Right kidney (tissue), 1 donor: ENCODE measurements at regions not wholly inside any gene's neighbourhood (a gene's known extent, or its start where the extent isn't known, plus 50 kb on each side); places are given as distances from the start of the nearest gene placed in this dataset.

Experiments
- DNase-seq: peaks from one replicate; pipeline ENCODE4 v3.0.0-alpha.2; 2016

GRCh38 chr17:73933164-73933766, 270.2 kb upstream of the RPL38 start:
- DNase-seq = no peak

DNA sequence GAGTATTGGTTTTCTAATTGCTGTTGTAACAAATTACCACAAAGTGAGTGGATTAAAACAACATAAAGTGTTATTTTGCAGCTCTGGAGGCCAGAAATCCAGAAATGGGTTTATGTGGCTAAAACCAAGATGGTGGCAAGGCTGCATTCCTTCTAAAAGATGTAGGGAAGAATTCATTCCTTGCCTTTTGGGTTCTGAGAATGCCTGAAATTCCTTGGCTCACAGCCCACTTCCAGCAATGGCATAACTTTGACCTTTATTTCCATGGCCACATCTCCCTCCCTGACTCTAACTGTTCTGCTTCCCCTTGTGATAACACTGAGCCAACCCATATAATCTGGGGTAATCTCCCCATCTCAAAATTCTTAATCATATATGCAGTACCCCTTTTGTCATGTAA, 269.6 kb upstream of the RPL38 start:
- DNase-seq = no peak

GRCh38 chr17:73934696-73935095, 268.8 kb upstream of the RPL38 start:
- DNase-seq = no peak

DNA sequence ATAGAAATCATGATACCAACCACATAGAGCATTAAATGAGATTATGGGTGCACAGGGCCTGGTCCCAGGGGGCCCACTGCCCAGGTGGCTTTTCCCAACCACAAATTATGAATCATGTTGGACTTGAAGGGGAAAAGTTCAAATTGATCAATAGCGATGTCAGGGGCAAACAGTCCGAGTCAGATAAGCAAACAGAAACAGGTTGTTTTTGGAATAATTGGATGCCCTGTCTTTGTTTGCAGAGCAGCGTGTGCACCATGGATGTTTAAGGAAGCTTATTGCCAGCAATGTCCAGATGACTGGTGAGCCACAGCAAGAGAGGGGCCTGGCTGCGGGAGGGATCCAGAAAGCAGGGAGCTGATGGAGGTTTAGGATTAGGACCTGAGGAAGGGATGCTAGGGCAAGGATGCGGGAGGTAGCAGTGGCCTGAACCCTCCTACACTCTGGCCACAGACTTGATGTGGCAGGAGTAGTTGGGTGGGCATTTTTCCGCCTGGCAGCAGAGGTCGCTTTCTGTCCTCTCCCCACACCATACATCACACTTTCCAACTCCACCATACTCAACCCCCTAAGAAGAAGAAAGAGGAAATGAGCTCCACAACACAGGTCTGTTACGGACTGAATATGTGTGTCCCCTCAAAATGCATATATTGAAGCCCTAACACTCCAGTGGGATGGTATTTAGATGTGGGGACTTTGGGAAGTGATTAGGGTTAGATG, 266.4 kb upstream of the RPL38 start:
- DNase-seq = no peak

DNA sequence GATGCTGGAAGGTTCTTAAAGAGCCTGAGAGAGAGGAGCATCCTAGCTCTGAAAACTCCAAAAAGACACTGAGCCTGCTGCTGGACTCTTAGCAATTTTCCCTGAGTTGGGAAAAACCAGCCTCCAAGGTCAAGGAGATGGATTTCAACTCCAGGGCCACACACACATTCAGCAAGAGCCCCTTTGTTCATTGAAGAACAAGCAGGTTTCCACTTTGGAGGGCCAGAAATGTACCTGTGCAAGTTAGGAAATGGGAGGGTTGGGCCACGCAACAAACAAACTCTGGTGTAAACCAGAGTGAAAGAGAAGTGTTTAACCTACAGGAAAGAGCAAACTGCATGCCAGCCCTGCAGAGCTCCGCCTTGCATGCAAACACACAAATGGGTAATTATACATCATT, 264.8 kb upstream of the RPL38 start:
- no peak for DNase-seq

DNA sequence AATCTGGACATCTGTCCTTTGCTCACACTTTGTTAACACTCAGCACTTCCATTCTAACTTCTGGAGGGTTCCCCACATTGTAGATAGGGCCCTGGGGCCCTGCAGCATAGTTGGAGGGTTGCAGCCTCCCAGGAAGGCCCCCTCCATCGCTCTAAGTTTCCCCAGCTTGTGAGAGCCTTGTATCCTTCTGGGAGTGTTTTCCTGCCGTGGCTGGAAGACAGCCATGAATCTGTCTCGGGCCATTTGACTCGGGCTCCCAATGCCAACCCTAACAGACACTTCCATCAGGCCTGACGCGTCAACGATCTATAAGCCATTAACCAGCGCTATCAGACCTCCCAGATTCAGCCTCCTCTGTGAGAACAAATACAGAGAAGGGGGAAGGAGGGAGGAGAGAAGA, 263.7 kb upstream of the RPL38 start:
- DNase-seq = no peak

GRCh38 chr17:73940511-73940910, 263.0 kb upstream of the RPL38 start:
- no peak for DNase-seq

DNA sequence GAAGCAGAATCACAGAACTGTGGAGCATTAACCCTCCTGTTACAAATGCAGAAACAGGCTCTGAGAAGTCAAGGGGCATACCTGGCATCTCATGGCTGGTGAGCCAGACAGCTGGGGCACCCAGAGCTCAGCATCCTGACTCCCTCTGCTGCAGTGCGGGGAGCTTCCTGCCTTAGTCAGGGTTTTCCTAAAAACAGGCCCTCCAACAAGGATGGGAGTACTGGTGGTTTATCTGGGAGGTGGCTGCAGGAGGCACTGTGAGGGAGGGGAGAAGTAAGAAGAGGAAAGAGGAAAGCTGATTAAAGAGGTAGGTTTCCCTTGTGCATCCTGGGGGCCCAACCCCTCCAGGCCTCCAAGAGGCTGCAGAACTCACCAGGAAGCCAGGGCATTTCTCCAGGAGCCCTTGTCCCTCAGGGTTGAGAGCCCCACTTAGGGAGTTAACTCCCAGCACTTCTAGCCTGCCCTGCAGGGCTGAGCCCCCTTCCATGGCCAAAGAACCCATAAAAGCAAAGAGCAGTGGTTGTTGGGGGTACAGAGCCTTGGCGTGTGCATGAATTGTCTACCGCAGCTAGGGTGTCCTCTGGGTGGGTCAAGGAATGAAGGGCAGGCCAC, 261.5 kb upstream of the RPL38 start:
- DNase-seq = no peak

GRCh38 chr17:73942703-73943415, 260.6 kb upstream of the RPL38 start:
- no peak for DNase-seq

DNA sequence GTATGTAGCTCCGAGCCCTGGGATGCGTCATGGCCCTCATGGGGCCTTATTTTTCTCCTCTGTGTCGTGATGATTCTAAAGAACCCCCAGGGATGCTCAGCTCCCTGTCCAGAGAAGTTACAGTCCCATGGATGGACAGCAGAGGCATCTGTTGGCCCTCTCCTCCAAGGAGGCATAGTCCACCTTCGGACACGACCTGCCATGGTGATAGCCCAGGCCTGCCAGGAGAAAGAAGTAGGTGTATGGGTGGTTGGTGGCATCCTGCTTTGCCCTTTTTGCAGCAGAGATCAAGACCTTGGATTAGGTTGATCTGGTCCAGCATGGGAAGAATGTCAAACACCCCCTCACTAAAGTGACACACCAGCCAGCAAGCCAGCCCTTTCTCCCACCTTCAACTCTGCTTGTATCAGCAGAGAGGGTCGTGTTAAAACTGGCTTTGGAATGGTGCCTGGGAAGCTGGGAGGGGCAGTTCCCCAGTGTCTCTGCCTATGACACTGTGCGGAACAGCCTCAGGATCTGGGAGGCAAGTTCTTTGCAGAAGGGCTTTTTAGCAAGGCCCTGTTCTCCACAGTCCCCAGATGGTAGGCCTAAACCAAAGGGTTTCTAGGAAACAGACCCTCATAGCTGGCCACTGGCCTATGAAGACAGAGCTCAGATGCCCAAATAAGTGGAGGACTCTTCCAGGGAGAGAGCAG, 259.9 kb upstream of the RPL38 start:
- DNase-seq = no peak

- DNase-seq = no peak
Observed at GRCh38 chr17:73944366-73944765, 259.1 kb upstream of the RPL38 start.

DNA sequence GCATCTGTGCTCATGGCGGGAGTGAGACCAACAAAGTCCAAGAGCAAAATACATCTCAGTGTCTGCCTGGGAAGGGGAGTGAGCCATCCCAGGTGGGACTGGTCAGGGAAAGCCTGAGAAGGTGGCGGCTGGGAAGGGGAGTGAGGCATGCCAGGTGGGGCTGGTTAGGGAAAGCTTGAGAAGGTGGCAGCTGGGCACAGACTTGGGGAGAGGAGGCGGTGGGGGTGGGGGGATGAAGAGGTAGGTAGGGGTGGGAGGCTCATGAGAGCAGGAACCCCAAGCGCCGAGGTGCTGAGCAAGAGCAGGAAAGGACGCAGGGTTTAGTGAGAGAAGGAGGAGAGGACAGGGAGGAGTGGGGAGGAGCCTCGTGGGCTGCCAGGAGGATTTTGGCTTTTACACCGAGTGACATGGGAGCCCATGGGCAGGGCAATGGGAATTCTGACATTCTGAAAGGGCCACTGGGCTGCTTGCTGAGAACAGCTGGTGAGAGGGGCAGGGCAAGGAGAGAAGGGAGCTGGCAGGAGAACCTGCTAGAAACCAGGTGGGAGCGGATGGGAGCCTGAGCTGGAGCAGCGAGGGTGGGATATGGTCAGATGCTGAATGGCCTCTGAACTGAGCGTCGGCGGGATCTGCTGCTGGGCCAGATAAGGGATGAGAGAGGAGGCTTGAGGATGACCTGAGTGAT, 256.1 kb upstream of the RPL38 start:
- DNase-seq = no peak

DNA sequence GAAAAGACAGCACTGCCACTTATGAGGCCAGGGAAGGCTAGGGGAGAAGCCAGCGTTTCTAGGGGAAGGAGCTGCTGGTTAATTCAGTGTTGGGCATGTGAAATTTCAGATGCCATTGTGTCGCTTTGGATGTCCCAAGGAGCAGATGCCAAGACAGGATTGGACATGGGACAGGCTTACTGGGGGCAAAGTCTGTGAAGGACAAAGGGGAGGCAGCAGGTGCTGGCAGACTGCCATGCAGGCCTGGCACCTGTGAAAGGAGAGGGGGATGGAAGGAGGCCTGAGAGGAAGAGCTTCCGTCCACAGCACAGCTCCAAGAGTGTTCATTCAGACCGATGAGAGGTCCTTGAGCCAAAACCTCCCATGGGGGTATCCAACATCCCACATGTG, 255.5 kb upstream of the RPL38 start:
- DNase-seq = no peak

DNA sequence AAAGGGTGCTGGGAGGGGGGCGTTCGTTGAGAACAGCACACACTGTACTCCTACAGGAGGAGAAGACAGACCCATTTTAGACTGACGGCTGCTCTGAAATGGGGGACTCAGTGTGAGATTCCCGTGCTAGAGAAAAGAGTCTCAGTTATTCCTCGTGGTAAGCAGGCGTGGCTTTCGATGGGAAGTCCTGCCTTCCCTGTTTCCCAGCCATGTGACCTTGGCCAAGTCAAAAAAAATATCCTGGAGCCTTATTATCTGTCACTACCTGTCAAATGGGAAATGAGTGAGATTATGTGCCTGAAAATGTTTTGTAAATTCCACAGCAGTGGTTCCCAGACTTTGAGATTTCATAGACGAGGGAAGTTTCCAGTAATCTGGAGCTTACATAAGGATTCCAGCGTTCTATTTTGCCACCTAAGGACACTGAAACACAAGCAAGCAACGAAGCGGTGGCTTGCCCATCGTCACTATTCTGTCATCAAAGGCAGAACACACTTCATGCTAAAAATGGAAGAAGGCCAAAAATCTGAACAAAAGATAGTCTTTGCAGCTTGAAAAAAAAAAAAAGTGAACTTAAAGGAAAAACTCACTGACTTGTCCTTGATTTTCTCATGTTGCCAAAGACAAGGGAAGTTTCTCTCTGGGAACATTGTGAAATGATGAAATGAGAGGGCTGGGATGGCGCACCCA, 253.4 kb upstream of the RPL38 start:
- DNase-seq = no peak

DNA sequence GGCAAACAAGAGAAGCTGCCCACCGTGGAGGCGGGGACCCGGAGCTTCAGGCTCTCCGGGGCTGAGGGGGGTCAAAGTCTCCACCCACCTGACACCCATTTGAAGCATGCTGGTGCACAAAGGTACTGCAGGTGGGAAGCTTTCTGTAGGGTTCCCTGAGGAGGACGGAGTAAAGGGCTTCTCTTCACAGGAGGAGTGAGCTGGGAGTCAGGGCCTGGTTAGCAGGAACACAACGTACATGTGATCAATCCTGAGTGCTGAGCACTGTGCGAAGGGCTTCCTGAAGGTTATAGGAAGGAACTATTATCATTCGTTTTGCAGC, 252.9 kb upstream of the RPL38 start:
- DNase-seq = no peak

DNA sequence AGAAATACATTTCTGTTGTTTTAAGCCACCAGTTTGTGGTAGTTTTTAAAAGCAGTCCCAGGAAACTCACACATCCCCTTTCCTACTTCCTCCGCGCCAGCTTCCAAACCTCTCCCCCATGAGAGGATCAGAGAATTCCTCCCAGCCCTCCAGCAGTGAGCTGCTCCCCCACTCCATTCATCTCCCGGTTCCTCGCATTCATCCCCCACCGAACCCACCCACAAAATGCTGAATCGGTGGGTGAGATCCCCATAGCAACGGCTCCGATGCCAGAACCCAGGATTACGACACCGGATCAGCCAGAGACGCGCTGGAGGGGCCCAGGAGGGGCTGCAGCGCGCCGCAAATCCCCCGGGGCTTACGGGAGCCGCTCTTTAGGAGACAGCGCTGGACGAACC, 251.4 kb upstream of the RPL38 start:
- peak; percentile 63 for DNase-seq

GRCh38 chr17:73952480-73953205, 250.8 kb upstream of the RPL38 start:
- DNase-seq = peak; percentile 60

DNA sequence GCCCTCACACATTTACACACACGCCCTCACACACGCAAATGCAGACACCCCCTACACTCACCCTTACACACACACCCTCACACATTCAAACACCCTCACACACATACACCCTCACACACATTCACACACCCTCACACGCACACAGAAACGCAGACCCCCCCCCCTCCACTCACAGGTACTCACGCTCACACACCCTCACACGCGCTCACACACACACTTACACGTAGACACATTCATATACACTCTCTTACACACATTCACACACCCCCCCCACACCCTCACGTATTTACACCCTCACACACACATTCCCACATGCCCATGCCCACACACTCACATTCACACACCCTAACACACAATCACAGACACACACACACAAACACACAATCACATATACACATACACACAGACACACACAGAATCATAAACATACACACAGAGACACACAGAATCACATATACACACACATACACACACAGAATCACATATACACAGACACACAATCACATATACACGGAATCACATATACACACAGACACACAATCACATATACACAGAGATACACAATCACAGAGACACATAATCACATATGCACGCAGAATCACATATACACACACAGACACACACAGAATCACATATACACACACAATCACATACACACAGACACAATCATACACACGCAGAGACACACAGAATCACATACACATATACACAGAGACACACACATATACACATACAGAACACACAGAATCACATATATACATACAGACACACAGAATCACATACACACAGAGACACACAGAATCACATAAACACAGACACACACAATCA, 250.1 kb upstream of the RPL38 start:
- DNase-seq = no peak

DNA sequence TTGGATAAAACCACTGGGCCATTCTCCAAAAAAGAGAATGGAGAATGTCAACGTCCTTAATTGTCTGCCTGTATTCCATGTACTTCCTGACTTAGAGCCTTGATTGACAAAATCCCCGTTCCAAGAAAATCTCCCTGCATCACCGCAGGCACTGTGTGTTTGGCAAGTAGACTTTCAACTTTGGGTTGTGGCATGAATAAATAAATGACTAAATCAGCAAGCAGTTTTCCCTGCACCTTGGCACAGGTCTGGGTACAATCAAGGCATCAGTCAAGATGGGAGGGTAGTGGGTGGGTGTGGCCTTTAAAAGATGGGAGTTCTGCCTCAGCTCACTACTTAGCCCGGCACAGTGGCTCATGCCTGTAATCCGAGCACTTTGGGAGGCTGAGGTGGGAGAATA, 248.5 kb upstream of the RPL38 start:
- no peak for DNase-seq

GRCh38 chr17:73955616-73956015, 247.9 kb upstream of the RPL38 start:
- no peak for DNase-seq
